Kidney capillary endothelial cell (primary cell): ENCODE measurements at regions not wholly inside any gene's neighbourhood (a gene's known extent, or its start where the extent isn't known, plus 50 kb on each side); places are given as distances from the start of the nearest gene placed in this dataset.

ENCODE experiments used
- DNase-seq: peaks from one replicate; pipeline ENCODE4 v3.0.0-alpha.2; 2018; ENCODE audit warnings: low spot score

DNA sequence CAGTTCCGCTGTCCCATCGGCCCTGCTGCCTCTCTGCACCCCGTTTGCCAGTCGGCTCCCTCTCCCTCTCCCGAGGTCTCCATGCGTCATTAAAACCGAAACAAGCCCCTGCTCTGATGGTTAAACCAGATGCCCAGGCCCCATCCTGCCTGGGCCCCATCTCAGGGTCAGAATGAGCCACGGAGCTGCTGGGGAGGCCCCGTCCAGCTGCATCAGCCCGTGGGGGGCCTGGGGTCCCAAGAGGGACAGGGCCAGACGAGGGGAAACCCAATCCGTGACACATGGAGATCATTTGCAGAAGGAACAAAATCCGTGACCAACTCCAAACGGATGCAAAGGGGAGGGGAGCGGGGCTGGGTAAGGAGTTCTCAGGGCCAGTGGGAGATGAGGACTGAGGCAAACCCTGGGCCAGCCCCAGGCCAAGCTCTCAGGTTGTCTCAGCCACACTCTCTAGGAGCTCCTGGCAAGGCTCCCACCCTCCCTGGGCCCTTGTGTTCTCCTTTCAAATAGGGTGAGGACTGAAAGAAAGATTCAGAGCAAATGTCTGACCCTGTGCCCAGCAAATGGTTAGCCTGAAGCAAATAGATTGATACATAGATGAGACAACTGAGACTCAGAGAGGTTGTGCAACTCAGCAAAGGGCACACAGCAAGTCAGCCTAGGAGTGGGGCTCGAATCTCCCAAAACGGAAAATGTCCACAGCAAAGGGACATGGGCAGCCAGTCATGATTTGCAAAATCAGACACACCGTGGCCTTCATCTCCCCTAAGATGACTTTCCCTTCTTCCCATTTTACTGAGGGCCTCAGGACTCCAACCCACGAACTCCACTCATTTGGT is 162.1 kb downstream of the MN1 start:
- no peak for DNase-seq

DNA sequence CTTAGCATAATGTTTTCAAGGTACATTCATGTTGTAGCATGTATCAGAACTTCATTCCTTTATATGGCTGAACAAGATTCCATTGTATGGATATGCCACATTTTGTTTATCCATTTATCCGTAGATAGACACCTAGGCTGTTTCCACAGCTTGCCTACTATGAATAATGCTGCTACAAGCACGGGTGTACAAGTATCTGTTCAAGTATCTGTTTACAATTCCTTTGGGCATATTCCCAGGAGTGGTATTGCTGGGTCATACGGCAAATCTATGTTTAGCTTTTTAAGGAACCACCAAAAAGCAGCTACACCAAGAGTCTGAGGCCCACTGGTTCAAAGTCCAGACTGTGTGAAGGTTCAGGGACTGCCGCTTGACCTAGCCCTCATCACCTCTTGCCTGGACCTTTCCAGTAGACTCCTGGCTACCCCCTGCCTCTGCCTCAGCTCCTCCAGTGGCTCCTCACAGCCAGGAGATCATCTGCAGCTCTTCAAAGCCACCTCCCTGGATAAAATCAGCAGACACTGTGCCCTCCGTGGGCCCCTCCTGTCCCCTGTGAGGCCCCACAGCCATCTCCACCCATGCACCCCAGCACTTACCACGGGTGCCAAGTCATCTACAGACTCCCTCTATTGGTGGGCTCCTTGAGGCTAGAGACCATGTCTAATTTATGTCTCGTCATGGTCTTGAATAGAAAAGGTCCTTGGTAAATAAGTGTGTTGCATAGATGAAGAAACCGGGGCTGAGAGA is 160.3 kb downstream of the MN1 start:
- DNase-seq = no peak

DNA sequence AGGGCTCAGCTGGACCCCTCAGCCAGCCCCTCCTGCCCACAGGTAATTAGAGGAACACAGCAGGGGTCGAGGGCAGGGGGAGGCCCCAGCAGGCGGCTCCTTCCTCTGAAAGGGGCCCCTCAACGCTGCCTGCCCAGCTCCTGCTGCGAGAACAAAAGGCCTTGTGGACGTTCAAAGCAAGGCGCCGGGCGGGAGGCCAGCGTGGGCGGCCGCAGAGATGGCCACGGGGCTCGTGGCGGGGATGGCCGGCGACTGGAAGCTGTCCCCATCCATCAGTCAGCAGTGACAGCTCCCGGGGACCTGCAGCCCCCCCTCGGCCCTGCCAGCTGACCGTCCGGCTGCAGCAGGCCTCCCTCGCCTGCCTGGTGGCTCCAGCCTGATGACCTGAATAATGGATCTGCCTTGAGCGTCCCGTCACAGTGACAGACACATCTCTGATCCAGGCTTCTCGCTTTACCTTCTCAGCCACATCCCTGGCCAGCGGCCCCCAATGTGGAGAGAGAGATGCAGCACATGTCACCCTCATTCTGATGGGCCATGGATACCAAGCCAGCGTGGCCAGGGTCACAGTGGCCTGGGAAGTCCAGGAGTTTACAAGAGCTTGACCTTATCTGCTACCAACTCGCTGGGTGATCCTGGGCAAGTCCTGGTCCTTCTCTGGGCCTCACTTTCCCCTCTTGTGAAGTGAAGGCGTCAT is 159.3 kb downstream of the MN1 start:
- no peak for DNase-seq

DNA sequence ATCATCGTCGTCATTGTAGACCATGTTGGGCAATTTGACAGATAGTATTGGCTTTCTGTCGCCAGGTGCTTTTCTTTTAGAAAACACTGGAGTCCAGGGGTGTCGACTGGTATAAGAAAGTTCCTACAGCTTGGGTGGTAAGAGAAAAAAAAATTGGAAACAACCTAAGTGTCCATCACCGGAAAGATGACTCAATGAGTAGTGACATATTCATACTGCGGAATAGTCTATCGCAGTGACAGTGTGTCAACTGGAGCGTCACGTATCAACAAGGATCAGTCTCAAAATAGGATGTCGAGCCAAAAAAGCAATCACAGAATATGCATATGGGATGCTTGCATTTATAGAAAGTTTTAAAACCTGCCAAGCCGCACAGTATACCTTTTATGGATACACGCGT is 157.6 kb downstream of the MN1 start:
- no peak for DNase-seq

DNA sequence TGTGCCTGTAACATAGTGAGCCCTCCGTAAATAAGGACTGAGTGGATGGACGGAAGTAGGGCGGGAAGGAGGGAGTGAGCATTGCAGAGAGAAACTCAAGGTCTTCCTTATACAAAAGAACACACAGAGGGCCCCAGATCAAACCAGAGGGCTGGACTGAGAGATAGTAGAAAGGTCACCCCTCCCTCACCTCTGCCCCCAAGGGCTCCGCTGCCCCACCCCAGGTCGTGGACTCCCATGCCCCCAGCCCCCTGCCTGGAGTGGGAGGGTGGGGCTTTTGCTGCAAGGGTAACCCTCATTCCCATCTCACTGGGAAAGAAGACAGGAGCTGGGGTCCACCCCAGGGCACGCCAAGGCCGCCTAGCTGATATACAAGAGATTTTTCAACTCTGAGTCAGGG is 157.0 kb downstream of the MN1 start:
- DNase-seq = no peak

DNA sequence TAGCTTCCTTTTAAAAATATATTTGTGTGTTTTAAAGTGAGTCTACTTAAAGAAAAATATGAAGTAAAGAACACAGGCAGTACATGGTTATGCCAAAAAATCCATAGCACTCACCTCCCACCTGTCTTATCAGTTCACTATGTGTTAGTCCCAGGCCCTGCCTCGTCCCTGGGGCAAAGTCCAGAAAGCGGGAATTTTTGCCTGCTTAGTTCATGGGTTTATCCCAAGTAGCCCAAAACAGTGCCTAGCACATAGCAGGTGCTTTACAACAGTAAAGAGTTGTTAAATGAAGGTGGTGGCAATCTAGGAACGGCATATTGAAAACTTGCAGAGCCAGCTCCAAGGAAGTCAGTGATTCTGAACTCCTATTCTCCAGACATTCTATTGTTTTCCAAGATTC is 154.0 kb downstream of the MN1 start:
- DNase-seq = no peak

DNA sequence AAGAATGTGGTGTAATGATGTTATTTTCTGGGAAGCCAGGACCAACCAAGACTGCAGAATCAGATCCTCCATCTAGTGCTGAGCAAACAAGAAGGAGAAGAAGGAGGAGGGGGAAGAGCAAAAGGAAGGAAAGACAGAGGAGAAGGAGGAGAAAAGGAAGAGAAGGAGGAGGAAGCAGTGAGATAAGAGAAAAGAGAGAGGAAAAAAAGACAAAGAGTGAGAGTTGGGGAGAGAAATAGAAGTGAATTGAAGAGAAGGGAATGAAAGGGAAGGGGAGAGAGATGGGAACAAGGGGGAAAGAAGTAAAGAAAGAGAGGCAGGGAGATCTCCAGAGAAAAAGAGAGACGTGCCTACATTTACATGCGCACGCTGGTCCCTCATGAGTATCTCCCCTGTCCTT is 153.5 kb downstream of the MN1 start:
- no peak for DNase-seq

DNA sequence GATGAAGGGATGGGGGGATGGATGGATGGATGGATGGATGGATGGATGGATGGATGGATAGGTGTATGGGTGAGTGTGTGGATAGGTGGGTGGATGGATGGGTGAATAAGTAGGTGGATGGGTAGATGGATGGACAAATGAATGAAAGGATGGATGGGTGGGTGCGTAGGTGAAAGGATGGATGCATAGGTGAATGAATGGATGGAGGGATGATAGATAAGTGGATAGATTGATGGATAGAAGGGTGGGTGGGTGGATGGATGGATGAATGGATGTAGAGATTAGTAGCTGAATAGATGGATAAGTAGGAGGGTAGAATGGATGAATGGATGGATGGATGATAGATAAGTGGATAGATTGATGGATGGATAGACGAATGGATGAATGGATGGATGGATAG is 152.7 kb downstream of the MN1 start:
- no peak for DNase-seq

DNA sequence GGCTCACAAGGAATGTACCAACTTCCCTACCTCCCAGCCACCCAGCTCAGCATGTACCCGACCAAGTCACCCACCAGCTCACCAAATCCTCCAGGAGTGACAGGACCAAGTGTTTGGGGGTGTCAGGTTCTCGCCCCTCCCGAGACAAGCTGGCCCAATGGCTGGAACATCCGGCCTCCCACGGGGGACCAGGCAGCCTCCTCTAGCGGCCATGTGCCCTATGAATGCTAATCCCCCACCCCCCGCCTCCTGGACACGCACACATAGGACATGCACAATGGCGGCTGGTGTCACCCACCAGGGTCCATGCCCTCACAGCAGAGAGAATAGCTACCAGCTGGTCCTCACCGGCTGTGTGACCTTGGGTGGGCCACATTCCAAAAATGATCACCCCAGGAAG is 151.0 kb downstream of the MN1 start:
- no peak for DNase-seq

DNA sequence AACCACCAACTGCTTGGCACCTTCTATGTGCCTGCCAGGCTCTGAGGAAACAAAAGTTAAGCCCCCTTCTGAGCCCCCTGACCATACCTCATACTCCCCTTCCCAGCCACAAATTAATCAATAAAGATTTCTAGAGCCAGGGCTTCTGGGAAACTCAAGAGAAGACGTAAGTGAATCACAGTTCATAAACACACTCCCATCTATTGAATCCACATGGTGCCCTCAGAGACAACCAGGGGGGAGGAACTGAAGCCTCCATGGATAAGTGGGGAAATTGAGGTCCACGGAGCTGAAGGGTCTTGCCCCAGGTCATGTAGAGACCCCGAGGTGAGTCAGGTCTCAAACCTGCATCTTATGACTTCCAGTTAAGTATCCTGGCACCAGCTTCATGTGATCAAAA is 150.6 kb downstream of the MN1 start:
- no peak for DNase-seq

DNA sequence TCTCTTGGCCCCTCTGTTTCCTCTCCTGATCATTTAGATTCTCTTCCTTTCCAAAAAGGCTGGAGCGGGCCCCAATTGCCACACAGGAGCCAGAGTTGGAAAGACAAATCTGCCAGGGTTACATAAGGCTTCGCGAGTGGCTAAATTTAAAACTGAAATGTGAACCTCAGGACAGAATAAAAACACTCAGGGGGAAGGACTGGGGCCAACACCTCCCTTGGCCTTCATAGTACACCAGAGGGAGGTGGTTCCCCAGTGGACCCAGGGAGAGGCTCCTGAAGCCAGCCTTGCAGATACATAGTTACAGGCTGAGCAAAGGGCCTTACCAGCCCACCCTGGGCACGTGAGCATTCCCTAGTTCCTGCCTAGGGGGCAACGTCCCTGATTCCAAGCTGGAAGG is 150.1 kb downstream of the MN1 start:
- no peak for DNase-seq

DNA sequence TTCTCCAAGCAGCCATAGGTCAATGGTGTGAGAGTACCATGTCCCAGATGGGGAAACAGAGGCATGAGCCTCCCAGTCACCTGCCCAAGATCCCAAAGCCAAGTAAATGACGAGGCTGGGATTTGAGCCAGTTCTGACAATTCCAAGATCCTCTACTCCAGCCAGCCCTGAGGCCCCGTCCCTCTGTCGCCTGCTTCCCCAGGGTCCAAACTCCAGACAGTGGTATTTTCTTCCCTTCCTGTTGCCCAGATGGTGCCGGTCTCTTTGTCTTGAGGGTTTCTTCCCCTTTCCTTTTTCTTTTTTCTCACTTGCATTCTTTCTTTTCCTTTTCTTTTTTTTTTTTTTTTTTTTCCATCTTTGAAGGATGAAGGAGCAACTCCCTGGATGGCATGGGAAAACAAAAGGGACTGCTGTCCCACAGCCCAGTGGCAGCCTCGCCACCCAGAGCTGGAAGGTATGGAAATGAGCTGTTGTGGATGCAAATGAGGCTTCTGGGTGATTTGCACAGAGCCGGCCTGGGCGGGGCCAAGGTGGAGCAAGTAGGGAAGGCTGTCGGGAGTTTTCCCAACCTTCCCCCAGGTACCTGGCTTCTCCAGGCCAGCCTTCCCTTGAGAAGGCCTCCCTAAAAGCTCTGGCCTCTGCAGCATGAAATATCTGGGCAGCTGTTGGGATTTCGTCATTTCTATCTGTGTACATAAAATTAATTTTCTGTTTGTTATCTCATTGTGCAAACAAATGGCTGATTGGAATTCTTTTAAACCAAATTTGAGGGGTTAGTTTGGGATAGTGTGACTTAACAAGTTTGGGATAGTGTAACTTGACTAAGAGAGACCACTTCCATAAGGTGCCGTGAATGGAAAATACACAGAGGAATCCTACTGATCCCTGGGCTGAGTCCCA is 146.8 kb downstream of the MN1 start:
- no peak for DNase-seq

DNA sequence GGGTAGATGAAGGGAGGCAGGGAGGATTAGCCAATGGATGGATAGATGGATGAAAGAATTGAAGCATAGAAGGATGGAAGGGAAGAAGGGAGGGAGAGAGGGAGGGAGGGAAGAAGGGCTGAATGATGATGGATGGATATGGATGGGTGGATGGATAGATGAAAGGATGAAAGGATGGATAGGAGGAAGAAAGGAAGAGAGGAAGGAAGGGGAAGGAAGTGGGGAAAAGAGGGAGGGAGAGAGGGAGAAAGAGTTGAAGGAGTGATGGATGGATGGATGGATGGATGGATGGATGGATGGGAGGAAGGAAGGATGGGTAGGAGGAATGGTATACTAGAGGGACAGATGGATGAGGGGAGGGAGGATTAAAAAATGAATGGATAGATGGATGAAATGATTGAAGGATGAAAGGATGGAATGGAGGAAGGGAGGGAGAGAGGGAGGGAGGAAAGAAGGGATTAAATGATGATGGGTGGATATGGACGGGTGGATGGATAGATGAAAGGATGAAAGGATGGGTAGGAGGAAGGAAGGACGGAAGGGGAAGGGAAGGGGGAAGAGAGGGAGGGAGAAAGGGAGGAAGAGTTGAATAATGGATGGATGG is 145.9 kb downstream of the MN1 start:
- DNase-seq = no peak

DNA sequence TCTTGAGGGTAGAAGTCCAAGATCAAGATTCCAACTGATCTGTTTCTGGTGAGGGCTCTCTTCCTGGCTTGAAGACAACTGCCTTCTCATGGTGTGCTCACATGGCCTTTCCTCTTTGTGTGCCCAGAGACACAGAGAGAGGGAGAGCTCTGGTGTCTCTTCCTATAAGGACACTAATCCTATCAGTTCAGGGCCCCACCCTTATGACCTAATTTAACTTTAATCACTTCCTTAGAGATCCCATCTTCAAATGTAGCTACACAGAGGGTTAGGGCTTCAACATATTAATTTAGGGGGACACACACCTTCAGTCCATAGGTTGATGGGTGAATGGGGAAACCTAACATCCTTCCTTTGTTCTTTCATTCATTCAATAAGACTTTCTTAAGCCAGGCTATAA is 144.6 kb downstream of the MN1 start:
- DNase-seq = no peak

DNA sequence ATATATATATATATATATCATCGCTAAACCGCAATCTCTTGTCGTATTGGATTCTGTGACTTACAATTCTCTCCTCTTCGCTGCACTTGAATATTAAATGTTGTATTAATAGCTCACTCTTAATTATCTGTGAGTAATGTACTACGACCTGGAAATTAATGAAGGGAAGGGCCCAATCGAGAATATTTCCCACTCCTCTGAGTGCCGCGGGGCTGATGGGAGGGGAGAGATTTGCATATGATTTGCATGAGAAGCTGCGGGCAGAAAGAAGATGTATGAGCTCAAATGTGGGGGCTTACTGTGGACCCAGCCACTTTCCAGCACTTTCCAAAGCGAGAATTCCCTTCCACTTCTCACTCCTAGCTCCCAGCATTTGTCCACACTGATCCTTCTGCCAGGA is 141.2 kb downstream of the MN1 start:
- DNase-seq = no peak

DNA sequence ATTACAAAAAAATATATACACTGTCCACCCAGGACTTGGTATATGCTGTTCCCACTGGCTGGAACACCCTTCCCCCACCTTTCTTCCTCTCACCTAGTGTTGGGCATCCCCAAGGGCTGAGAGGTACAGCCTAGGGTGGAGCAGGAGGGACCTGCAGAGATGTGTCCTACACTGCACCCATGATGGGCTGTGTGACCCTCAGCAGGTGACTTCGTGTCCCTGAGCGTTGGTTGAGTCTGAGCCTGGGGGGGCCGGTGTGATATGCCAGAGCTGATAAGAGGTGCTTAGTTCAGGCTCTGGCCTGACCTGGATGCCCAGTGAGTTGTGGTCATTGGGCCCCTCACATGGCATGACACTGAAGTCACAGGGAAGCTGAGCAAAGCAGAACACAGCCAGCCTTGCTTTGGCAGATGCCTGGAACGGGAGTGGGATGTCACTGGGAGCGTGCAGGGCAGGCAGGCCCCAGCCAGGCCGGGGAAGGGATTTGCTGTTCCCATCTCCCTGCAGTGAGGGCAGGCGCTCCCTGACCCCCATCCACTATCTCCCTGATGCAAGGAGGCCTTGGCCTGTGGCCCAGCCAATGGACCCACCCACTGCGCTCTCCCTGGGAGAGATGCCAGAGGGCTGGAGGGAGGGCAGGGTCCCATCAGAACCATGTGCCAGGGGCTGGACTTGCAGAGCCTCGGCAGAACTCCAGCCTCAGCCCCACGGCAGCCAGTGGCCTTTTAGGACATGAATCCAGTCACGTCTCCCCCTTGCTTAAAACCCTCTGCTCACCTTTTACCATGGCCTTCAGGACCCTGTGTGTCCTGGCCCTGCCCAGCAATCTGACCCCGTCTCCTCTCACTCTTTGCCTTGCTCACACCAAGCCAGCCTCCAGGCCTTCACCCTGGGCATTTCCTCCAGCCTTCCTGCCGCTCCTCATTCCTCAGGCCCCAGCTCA is 138.9 kb downstream of the MN1 start:
- DNase-seq = no peak

DNA sequence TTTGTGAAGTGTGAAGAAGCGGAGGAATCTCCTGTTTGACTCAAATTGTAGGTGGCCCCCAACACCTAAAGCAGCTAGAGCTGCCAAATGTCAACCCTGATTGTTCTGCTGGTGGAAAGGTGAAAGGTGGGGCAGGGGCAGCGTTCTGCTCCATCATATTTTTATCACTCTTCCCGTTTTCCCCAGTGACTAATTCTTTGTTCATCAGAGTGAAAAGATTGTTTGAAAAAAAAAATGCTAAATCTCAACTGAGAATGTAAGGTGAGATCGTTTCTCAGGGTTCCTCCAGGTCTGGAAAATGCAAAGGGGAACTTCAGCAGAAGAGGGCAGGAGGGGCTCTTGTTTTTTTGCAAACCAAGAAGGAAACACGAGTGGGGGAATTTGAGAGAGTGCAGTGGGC is 137.7 kb downstream of the MN1 start:
- no peak for DNase-seq

DNA sequence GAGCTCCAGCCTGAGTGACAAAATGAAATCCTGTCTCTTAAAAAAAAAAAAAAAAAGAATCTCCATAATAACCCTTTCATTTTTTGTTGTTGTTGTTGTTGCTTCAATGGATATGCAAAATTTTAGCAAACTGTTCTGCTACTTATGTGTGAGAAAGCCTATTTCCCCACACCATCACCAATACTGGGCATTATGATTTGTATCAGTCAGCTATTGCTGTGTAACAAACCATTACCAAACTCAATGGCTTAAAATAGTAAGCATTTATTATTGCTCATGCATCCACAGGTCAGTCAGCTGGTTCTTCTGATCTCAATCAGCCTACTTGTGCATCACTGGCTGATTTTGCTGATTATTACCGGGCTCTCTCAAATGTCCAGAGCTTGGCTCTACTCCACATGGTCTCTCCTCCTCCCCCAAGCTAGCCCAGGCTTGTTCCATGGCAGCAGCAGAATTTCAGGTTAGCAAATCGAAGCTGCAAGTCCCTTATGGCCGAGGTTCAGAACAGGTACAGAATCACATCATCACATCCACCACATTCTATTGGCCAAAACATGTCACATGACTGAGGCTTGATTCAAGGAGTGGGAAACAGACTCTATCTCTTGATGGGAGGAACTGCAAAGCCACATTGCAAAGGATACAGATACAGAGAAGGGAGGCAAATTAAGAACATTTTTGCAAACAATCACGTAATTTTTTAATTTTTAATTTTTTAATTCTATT is 135.1 kb downstream of the MN1 start:
- DNase-seq = no peak

DNA sequence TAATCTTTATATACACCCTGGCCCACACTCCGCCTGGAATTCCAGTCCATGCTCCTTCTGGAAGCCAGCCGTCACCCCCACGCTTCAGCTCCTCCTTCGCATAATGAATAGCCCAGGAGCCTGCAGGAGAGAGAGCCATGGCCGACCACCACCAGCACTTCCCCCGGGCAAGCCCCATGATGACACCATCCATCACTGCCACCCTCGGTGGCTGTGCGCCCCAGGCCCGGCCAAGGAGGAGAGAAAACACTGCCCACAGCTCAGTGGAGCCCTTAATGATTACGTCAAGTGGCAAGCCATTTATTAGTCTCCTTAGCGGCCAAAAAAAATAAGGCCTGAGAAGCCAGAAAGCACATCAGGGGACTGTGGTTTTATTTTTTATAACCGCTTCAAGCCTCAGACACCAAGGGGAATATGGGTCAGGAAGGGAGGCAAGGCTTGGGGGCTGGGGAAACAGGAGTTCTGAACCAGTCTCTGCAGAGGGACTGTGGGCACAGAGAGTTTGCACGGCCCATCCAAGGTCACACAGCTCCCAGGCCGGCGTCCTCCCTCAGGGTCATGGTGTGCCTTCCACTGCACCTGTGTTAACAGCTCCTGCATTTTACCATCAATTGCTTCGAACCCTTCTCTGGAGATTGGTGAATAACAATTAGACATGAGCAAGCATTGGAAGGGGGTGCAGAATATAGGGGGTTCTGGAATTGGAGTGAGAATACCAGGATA is 134.3 kb downstream of the MN1 start:
- no peak for DNase-seq
